Thyroid gland (tissue), 4 donors: ENCODE measurements at regions not wholly inside any gene's neighbourhood (a gene's known extent, or its start where the extent isn't known, plus 50 kb on each side); places are given as distances from the start of the nearest gene placed in this dataset.

Experiments used
- POLR2A ChIP-seq, 2 donors: fragments of 450-650 bp; IDR thresholded peaks; one replicate each; pipeline ENCODE4 v1.6.1; 2017; ENCODE audit warnings: antibody characterized with exemption in 2 of 2, mild to moderate bottlenecking in 2 of 2, moderate library complexity in 1 of 2
- TF ChIP-seq, protein P1 (sequence below), 6 experiments: fragments of 200-600 bp in 3 of 6; fragments of 450-650 bp in 3 of 6; sonication (generic) in 3 of 6; IDR thresholded peaks; one replicate each; pipeline ENCODE4 v1.5.1; 2016 to 2019; ENCODE audit warnings: antibody characterized with exemption in 6 of 6, mild to moderate bottlenecking in 2 of 6, inconsistent platforms in 1 of 6, moderate library complexity in 1 of 6

DNA sequence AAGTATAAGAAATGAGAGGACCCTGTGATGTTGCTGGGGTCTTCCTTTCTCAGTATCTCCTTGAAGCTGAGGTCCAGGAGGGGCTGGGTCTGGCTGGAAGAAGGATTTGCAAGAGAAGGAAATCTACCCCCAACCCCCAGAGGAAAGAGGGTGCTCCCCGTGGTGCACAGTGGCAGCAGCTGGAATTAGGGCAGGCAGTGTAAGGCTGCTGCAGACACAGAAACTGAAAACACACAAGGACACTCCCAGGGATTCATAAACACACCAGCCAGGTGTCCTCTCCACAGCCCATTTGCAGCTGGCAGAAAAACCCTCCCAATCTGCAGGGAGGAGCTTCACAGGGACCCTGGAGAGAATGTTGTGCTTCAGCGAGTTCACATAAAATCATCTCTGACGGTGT, 297.2 kb downstream of the CDH26 start:
- TF ChIP-seq, protein P1, sequence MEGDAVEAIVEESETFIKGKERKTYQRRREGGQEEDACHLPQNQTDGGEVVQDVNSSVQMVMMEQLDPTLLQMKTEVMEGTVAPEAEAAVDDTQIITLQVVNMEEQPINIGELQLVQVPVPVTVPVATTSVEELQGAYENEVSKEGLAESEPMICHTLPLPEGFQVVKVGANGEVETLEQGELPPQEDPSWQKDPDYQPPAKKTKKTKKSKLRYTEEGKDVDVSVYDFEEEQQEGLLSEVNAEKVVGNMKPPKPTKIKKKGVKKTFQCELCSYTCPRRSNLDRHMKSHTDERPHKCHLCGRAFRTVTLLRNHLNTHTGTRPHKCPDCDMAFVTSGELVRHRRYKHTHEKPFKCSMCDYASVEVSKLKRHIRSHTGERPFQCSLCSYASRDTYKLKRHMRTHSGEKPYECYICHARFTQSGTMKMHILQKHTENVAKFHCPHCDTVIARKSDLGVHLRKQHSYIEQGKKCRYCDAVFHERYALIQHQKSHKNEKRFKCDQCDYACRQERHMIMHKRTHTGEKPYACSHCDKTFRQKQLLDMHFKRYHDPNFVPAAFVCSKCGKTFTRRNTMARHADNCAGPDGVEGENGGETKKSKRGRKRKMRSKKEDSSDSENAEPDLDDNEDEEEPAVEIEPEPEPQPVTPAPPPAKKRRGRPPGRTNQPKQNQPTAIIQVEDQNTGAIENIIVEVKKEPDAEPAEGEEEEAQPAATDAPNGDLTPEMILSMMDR (IDR thresholded peaks at IDR 0.05) = no peak
- TF ChIP-seq POLR2A (IDR thresholded peaks at IDR 0.05) = no peak
